Superior temporal gyrus (tissue), 1 donor: ENCODE measurements at regions not wholly inside any gene's neighbourhood (a gene's known extent, or its start where the extent isn't known, plus 50 kb on each side); places are given as distances from the start of the nearest gene placed in this dataset.
"Not testable (repeated sequence)": the region's sequence is repeated elsewhere in the genome, so short reads cannot be mapped to it uniquely, and the experiment has no call there.

Experiments
- DNase-seq: peaks from one replicate; pipeline ENCODE4 v3.0.0-alpha.2; 2016; ENCODE audit errors: extremely low spot score

DNA sequence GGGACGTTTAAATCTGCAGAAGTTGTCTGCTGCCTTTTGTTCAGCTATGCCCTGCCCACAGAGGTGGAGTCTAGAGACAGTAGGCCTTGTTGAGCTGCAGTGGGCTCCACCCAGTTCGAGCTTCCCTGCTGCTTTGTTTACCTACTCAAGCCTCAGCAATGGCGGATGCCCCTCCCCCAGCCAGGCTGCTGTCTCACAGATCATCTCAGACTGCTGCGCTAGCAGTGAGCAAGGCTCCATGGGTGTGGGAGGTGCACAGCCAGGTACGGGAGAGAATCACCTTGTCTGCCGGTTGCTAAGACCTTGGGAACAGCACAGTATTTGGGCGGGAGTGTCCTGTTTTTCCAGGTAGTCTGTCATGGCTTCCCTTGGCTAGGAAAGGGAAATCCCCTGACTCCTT is 114.3 kb upstream of the PALM2AKAP2 start:
- DNase-seq: not testable (repeated sequence)

DNA sequence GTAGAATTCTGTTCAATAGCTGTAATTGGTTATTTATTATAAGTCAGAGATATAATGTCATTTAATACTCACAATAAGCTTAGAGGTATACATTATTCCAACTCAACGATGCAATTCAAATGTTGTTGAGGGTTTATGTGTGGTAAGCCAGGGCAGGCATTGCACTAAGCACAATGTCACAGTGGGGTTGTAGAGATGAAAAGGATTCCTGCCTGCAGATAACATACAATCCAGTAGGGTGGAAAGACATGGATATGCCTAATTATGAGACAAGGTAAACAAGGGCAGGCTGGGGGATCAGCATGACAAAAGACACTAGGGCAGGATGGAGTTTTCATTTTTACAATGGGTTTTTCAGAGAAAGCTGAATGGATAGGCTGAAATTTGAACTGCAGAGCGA is 98.7 kb upstream of the PALM2AKAP2 start:
- no peak for DNase-seq

DNA sequence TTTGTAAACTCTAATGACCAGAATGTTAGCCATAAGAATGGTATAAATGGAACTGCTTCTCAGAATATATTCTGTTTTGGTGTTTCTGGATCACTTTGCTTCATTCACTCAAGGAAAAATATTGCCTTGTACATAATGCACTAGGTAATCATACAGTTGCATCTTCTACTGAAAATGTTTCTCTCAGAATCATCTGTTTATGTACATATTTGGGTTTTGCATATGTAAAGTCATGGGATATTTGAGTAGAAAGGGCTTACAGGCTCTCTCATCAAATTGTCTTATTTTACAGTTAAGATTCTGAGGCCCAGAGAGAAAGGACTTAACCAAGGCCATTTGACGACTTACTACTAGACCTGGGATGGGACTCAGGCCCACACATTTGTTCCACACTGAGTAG is 97.8 kb upstream of the PALM2AKAP2 start:
- no peak for DNase-seq

DNA sequence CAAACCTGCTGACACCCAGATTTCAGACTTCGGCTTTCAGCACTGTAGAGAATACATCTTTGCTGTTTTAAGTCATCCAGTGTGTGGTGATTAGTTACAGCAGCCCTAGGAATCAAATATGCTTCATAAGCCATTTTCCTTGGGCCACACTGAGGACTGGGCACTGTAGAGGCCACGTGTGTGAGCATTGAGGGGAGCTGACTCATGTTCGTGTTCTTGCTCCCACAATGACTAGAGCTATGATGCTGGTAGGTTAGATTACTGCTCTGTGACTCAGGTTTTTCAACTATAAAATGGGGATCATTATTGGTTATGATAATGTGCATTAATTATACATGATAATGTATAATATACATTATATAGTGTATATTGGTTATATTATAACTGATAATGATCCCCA is 96.5 kb upstream of the PALM2AKAP2 start:
- DNase-seq: no peak

DNA sequence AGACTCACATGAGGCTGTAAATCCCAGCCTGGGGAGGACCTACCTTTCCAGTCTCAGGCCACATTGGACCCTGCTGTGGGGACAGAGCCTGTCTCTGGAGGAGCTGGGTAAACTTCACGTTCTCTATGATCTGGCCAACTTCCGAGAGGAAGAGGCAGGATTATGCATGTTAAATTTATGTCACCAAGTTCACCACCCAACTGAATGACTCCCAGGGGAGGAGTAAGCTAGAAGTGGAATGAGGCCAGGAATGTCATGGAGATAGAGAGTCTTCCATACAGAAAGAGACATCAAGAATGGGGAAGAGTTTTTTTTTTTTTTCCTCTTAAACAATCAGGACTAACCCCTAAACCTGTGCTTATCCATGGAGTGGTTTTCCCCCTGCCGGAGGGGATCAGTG is 90.3 kb upstream of the PALM2AKAP2 start:
- DNase-seq: no peak

DNA sequence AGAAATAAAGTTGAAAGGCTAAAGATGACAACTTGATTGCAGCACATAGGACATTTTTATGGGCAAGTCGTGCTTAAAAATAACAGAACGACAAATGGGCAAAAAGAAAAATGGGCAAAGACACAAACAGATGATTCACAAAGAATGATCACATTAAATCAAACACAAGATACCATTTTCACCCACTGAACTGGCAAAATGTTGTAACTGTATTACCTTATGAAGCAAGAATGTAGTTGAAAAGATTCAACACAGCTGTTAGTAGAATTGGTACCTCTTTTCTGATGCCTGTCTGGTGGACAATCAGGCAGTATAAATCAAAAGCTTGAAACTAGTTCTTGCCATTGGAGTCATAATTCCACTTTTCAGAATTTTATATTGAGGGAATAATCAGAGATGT is 81.0 kb upstream of the PALM2AKAP2 start:
- DNase-seq: no peak

DNA sequence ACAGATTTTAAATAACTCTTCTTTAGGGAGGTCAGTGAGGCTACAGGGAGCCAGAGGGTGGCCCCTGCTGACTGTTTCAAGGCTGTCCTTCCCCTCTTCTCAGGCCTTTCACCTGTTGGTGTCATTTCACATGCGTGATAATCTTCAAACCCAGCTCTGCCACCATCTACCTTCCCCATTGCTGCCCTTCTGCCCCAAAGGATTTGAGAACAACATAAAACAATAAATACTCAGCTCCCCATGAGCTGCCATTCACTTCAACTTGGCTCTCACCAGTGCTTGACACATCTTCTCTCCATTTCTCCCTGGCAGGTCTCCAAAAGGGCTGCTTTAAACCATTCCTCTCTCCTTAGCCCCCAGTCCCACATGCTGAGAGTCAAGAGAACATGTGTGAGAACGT is 75.5 kb upstream of the PALM2AKAP2 start:
- no peak for DNase-seq

DNA sequence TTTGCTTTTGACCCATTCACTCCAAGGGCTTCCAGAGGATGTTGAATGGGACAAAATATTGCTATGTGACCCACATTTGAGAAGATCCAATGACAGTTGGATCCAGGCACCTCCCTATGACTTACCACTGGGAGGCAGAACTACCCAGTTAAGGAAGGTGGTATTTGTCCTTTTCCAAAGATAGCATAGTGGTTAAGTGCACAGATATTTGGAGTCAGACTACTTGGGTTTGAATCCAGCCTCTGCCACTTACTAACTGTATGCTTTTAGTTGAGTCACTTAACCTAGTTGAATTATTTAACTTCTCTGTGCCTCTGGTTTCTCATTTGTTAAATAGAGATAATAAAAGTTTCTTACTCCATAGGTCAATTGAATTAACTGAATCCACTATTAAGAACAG is 74.5 kb upstream of the PALM2AKAP2 start:
- no peak for DNase-seq

DNA sequence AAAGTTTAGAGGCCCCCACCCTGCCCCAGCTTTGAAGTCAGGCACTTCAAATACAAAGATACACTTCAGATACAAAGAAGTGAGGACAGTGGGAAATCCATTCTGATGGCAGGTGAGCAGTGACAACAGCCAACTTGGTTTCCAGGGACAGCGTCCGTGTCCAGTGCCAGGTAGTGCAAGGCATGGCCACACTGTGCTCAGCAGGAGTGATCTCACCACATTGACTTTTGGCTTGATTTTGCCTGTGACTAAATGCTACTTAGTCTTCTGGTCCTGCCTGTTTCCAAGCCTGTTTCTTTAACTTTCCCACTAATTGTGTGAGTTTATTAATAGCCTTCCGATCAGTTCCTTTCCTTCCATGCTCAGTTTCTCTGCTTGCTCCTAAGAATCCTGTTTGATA is 72.6 kb upstream of the PALM2AKAP2 start:
- no peak for DNase-seq

DNA sequence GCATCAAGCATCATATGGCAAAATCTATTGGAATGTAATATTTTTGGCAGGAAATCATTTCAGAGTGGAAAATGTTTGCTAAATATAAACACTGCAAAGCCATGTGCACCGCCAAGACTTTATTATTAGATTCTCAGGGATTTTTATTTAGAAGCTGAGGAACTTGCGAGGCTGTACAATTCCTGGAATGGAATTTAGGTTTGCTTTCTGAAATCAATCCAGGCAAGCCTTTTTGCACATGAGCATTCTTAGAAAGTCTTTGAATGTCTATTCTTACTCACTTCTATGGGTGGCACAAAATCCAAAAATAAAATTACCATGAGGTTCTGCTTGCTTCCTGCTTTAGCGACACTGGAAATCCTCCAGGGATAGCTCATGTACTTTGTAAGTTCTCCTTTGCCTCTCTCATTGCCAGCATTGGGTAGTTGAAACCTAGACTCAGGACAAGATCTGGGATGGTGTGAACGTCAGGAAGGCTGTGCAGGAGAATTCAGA is 71.5 kb upstream of the PALM2AKAP2 start:
- DNase-seq: peak; percentile 64

DNA sequence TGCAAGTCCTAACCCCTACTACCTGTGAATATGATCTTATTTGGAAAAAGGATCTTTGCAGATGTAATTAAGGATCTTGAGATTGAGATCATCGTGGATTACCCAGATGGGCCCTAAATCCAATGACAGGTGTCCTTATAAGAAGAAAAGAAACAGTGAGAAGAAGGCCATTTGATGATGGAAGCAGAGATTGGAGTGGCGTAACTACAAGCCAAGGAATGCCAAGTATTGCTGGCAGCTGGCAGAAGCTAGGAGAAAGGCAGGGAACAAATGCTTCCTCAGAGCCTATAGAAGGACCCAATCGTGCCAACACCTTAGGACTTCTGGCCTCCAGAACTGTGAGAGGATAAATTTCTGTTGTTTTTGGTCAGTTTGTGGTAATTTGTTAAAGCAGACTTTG is 70.1 kb upstream of the PALM2AKAP2 start:
- no peak for DNase-seq

DNA sequence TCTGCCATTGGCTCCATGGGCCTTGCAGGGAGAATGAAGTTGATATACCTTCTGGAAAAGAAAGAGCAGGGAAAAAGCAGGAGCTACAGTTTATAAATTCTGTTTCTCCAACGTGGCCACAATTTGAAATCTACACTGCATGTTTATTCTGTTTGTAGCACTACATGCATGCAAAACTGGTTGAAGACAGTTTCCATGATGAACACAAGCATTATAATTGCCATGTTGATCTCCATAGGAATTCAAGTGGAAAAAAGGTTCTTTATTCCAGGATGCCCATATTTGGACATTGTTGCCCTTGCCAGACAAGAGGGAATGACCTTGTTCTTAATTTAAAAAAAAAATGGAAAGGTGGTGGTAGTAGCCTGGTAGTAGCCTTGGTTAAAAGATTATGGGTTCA is 69.2 kb upstream of the PALM2AKAP2 start:
- DNase-seq: no peak

DNA sequence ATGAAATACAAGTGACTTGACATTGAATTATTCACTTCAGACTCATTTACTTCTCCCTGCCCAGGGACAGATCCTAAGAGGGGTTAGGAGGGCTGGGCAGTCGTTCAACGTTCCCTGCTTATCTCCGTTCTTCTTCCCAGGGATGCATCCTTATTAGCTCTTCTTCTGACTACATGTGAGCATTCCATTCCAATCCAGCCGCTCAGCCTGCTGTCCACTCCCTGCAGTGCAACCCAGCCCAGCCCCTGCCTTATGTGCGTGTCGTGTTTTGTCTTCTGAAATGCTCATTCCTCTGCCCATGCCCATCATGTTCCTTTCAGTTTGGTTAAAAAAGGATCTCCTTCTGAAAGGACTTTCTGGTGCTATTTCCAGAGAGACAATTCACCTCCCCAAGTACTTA is 64.7 kb upstream of the PALM2AKAP2 start:
- no peak for DNase-seq

DNA sequence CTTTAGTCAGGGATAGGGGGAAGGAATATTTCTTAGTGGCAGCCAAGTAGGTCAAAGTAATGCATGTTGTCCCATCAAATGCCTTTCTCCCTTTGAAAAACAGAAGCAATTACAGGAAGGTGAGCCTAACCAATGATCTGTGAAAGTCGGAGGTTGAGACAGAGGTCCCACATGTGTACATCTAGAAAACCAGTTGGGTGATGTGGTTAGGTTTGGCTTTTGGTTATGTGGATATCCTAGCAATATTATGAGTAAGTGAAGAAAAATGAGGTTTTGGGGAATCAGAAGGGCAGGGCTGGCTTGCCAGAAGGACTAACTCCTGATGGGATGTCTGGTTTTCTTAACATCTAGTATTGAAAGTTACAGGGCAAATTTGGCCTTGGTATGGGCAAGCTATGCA is 63.4 kb upstream of the PALM2AKAP2 start:
- DNase-seq: no peak

DNA sequence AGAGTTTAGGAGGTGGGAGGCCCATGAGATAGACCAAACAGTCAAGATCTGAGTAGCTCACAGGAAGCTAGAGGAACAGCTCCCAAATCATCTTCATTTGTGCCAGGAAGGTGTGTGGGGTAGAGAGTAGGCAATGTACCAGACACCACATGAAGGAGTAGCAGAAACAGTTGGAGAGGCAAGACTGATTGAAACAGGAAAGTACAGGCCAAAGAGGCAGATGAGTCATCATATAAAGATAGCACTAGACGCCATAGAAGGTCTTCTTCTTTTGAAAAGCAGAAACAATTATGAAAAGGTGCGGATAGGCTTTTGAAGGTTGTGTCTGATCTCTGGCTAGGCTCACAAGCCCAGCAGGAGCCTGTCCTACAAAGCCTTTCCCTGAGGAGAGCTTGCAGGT is 62.7 kb upstream of the PALM2AKAP2 start:
- no peak for DNase-seq

DNA sequence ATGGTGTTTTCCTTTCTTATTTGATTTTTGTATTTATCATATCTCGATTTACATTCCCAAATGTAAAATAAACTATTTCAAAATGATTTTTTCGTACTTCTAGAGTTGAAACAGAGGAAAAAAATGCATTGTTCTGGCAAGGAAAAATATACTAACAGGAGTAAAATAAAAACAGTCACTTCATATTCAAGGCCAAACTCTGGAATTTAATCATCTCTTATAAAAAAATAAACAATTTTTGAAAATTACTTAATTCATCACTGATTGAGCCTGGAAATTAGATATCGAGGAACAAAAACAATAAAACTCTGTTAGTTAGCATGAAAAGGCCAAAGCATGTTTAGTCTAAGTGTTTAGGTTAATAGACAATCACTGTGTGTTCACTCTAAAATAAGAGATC is 61.1 kb upstream of the PALM2AKAP2 start:
- no peak for DNase-seq

DNA sequence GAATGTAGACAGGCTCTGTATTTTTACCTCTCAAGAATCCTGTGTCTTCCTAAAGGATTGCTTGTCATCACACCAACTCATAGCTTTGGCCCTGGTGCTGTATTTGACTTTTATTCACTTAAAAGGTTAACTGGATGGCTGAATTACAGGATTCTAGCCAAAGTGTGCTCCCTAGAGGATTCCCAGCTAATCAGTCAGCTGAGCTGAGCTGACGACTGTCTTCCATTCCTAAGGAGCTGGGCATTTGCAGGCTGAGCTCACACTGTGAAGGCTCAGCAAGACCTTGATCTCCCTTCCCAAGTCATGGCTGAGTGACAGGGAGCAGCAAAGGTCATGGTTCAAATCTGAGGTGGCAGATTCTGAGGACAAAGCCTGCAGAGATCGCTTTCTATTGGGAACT is 59.0 kb upstream of the PALM2AKAP2 start:
- DNase-seq: no peak

DNA sequence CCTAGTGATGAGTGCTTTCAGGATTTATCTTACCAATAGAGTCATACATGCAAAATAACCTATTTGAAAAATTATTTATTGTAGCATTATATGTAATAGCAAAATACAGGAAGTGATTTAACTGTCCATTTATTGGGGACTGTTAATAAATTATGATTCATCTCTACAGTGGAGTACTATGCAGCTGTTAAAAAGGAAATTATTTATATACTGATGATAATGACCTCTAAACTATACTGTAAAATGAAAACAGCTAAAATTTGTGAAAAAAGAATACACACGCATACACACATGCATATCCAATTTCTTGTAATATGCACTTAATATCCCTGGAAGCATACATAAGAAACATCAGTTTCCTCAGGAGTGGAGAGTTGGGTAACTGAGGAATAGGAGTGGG is 58.0 kb upstream of the PALM2AKAP2 start:
- DNase-seq: no peak

DNA sequence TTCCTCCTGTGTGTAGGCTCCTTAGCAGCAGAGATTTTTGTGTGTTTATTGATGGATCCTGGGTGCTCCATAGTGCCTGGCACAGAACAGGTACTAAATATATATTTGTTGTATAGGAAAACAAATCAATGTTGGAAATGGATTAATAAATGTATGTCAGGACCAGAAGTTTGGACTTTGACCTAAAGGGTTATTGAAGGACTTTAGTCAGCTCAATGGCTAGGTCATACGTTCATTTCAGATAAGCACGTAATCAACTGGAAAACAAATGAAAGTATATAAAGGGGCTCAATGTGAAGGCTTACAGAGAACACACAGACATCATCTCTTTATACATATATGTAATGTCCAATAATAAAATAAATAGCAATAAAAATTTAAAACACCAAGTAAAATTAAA is 56.2 kb upstream of the PALM2AKAP2 start:
- no peak for DNase-seq

DNA sequence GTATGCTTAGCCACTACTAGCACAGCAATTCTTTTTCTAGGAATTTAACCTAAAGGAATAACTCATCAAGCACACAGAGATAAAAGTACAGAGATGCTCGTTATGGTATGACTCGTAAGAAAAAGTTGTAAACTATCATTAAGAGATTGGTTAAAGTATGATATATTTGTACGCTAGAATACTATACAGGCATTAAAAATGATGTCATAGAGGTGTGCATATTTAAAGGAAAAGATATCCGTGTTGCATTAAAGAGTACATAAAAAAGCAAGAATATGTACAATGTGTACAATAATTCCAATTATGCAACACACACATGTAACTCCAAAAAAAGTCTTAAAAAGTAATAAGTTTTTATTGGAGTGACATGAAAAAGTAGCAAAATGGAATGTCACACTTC is 54.5 kb upstream of the PALM2AKAP2 start:
- DNase-seq: no peak

DNA sequence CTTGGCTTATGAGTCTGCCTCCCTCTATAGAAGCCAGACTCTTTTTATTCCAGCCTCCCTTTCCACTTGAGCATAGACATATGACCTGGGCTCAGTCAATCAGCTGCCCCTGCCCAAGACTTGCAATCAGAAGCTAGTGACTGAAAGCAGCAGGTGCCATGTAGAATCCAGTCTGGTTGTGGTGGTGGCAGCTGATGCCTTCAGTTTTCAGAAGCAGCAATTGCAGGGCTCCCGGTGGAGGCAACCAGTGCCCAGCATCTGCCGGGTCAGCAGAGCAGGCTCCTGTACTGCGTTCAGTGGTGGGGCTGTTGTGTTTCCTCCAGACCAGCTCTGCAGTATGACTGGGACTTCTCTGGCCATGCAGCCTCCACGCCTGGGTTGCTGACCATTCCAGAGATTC is 53.9 kb upstream of the PALM2AKAP2 start:
- DNase-seq: no peak

DNA sequence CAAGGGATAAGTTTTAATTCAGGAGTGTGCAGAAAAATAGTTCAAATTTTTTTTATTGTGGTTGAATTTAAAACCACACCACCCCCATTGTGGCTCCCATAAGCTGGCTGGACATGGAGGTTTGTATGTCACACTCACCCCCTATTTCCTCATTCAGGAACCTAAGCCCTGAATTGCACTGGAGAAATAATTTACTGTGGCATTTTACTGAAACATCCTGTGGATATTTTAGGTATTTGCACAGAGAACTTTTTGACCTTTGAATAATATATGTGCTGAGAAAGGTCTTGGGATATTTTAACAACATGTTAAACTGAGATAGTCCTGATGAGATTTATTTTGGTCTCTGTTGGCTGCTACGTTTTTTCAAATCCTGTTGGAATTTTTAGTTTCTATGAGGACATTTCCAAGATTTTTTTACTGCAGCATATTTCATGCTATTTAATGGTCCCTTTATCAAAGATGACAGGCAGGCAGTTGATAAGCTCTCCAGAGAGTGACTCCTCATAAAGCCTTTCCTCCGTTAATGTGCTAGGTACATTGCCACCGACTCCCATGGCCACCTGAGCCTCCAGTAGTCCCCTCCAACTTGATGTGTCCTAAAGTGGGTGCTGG is 51.2 kb upstream of the PALM2AKAP2 start:
- DNase-seq: no peak

DNA sequence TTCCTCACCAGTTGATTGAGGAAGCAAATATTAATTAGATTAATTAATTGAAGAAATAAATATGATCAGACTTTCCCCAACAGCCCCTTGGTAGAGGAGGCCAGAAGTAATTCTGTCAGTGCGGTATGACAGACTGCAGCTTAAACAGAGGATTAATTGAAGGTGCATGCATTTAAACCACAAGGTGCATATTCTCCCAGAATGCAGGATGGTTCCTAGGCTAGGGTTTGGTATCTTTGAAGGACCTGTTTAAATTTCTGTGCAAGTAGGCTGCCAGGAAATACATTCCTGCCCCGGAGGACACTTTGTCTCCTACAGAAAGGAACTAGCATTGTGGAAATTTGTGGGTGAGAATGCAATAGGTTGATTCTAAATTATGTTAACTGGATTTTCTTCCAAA is 50.5 kb upstream of the PALM2AKAP2 start:
- no peak for DNase-seq
